Neuron (in vitro differentiated cells): ENCODE measurements at regions not wholly inside any gene's neighbourhood (a gene's known extent, or its start where the extent isn't known, plus 50 kb on each side); places are given as distances from the start of the nearest gene placed in this dataset.

Experiments used
- H2AFZ ChIP-seq: one replicate; pipeline ENCODE4 v1.6.1; 2013; ENCODE audit warnings: low read depth, mild to moderate bottlenecking, inconsistent platforms, low read length, moderate library complexity
- H3K27me3 ChIP-seq: one replicate; pipeline ENCODE4 v1.6.1; 2013; ENCODE audit warnings: low read length; ENCODE audit not compliant: insufficient read depth
- H3K36me3 ChIP-seq: one replicate; pipeline ENCODE4 v1.6.1; 2013; ENCODE audit warnings: low read length; ENCODE audit not compliant: insufficient read depth
- H3K4me1 ChIP-seq: one replicate; pipeline ENCODE4 v1.6.1; 2013; ENCODE audit warnings: low read length; ENCODE audit not compliant: insufficient read depth
- H3K4me3 ChIP-seq: 2 replicates; pipeline ENCODE4 v1.5.1; 2013; ENCODE audit warnings: mild to moderate bottlenecking, low read length, moderate library complexity
- H3K9me3 ChIP-seq: one replicate; pipeline ENCODE4 v1.6.1; 2013; ENCODE audit warnings: low read length

- Histone ChIP-seq H3K4me3 (no peak overlapping the region), H2AFZ (no peak overlapping the region), H3K4me1 (no peaks in the 10 kb centered on the region), H3K36me3 (no peaks in the 10 kb centered on the region), H3K9me3 (no peaks in the 10 kb centered on the region), H3K27me3 (no peaks in the 10 kb centered on the region)
Observed at GRCh38 chr18:7367336-7367735, 136.4 kb downstream of the LRRC30 start.

DNA sequence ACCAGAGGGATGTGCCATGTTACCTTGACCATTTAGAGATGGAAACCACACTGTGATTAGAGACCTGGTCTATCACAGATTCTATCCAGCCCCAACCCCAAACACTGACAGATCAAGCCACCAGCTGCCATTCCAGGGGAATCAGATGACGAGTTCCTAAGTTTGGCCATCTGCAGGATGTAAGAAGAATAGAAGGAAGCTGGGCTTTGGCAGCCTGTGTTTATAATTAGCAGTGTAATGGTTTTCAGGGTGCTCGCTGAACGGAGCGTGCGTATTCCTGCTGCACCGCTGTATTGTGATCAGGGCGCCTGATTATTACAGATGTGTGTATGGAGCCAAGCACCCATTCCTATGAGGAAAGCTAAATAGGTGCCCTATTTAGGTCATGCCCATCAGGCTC lies 138.1 kb downstream of the LRRC30 start:
- Histone ChIP-seq H3K27me3 (no peaks in the 10 kb centered on the region), H3K36me3 (no peaks in the 10 kb centered on the region), H3K4me3 (no peak overlapping the region), H3K4me1 (no peaks in the 10 kb centered on the region), H2AFZ (no peak overlapping the region), H3K9me3 (no peaks in the 10 kb centered on the region)

DNA sequence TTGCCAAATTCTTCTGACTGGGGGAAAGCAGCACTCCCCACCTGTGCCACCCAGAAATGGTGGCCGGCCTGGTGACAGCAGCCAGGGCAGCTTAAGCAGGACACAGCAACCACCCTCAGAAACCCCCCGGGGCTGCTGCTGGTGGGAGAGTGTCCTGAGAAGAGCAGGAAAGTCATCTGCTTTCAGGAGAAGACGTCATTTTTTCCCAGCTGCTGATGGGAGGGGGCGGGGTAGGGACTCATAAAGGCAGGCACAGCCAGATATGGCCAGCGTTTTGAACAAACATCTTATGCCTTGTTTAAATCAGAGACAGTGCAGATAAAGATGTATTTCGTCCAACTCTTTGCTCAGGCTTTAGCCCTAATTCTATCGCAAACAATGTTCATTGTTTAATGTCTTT lies 139.5 kb downstream of the LRRC30 start:
- Histone ChIP-seq H3K36me3 (no peaks in the 10 kb centered on the region), H3K27me3 (no peaks in the 10 kb centered on the region), H3K4me1 (no peaks in the 10 kb centered on the region), H3K9me3 (no peaks in the 10 kb centered on the region), H3K4me3 (no peak overlapping the region), H2AFZ (no peak overlapping the region)

DNA sequence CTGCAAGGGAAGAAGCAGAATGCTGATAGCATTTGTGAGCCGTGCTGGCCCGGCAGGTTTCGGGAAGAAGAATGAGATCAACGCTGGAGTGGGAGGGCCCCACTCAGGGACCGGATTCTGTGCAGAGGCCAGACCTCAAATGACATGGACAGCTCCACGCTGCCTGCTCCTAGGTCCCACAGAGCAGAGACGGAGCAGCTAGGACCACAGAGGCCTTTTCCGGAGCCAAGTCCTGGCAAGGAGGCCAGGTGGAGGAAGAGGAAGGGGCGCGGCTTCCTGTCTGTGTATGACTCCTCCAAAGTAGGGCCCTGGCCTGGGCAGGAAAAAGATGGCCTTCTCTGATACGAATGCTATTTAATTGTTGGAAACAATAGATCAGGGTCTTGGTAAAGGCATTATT lies 139.9 kb downstream of the LRRC30 start:
- no peaks in the 10 kb centered on the region for H3K9me3 ChIP-seq
- H3K4me3 ChIP-seq: no peak overlapping the region
- no peaks in the 10 kb centered on the region for H3K27me3 ChIP-seq
- no peaks in the 10 kb centered on the region for H3K4me1 ChIP-seq
- H2AFZ ChIP-seq: no peak overlapping the region
- no peaks in the 10 kb centered on the region for H3K36me3 ChIP-seq

- H3K4me1 ChIP-seq: no peaks in the 10 kb centered on the region
- no peaks in the 10 kb centered on the region for H3K27me3 ChIP-seq
- H2AFZ ChIP-seq: no peak overlapping the region
- no peak overlapping the region for H3K4me3 ChIP-seq
- peaks cover 3% of the 10 kb centered on the region for H3K9me3 ChIP-seq
- H3K36me3 ChIP-seq: no peaks in the 10 kb centered on the region
Observed at GRCh38 chr18:7373441-7373840, 142.6 kb downstream of the LRRC30 start.

DNA sequence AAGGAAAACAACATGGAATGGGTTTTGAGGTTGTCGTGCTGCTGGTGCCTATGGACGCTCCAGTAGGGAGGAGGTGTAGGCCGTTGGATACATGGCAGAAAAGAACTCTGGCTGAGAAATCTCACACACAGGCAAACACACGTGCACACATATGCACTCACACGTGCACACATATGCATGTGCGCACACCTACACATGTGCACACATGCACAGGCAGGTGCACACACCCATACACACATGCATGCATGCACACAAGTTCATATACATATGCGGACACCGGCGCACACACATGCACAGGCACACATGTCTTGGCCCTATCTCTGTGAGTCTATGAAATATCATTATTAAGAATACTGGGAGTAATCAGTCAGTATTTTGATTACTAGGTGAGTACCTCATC lies 150.4 kb downstream of the LRRC30 start:
- H3K27me3 ChIP-seq: no peaks in the 10 kb centered on the region
- no peak overlapping the region for H2AFZ ChIP-seq

DNA sequence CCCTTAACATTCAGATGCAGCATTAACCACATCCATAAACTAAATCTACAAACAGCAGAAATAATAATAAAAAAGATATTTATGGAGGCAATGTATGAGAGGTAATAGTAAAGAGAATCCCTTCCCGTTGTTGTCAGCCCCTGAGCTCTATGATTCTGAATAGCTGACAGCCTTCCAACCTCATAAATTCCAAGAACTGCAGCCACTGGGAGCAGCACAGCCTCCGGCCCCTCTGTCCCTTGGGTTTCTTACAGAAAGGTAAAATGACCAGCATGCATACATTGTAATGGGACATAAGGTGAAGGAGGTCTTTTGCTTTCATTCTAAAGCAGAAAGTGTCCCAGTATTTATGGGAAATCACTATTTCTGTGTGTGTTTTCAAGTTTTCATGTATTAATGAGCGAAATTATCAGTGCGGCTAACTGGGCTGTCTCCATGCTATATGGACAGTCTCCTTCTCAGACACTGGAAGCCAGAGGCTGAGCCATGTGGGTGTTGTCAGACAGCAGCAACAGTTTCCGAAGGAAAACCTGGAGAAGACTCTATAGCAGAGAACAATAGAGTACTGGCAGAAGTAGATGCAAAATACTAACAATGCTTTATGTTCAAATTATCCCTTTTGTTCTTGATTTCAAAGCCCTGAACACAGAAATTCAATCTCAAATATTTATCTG lies 151.6 kb downstream of the LRRC30 start:
- H3K9me3 ChIP-seq: no peaks in the 10 kb centered on the region
- H3K36me3 ChIP-seq: no peaks in the 10 kb centered on the region
- H3K4me3 ChIP-seq: no peak overlapping the region
- no peak overlapping the region for H2AFZ ChIP-seq
- no peaks in the 10 kb centered on the region for H3K4me1 ChIP-seq
- no peaks in the 10 kb centered on the region for H3K27me3 ChIP-seq

More for the DNA sequence above, 150.4 kb downstream of the LRRC30 start:
- peaks cover 3% of the 10 kb centered on the region for H3K9me3 ChIP-seq
- no peaks in the 10 kb centered on the region for H3K4me1 ChIP-seq
- H3K4me3 ChIP-seq: no peak overlapping the region
- no peaks in the 10 kb centered on the region for H3K36me3 ChIP-seq

GRCh38 chr18:7383002-7383980 lies 152.4 kb downstream of the LRRC30 start:
- Histone ChIP-seq H3K9me3 (no peaks in the 10 kb centered on the region), H3K4me3 (no peak overlapping the region), H3K27me3 (no peaks in the 10 kb centered on the region), H2AFZ (no peak overlapping the region), H3K4me1 (no peaks in the 10 kb centered on the region), H3K36me3 (no peaks in the 10 kb centered on the region)

GRCh38 chr18:7388741-7389140 lies 157.9 kb downstream of the LRRC30 start:
- H3K9me3 ChIP-seq: no peaks in the 10 kb centered on the region
- no peaks in the 10 kb centered on the region for H3K27me3 ChIP-seq
- H3K4me1 ChIP-seq: peaks cover 8% of the 10 kb centered on the region
- no peaks in the 10 kb centered on the region for H3K36me3 ChIP-seq
- H2AFZ ChIP-seq: peak overlapping the region; percentile 43
- H3K4me3 ChIP-seq: no peak overlapping the region

- Histone ChIP-seq H3K4me1 (peaks cover 8% of the 10 kb centered on the region), H3K4me3 (no peak overlapping the region), H3K9me3 (no peaks in the 10 kb centered on the region), H3K27me3 (no peaks in the 10 kb centered on the region), H3K36me3 (no peaks in the 10 kb centered on the region), H2AFZ (no peak overlapping the region)
Observed at GRCh38 chr18:7390731-7391492, 160.0 kb downstream of the LRRC30 start.

DNA sequence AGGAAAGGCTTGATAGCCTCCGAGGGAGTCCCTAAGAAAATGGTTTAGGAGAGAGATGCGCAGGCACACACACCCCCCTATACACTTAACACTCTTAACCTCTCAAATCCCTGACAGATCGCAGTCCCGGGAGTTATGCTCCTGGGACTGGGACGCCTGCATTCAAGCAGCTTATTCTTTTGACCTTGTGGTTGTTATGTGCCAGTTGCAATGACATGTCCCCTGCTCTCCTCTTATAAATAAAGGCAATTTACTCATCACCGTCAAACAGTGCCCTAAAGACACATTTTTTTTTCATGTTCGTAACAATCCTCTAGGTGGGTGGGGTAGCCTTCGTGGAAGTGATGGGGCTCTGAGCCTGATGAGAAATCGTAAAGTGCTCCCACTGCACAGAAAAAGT lies 162.2 kb downstream of the LRRC30 start:
- no peaks in the 10 kb centered on the region for H3K36me3 ChIP-seq
- peaks cover 8% of the 10 kb centered on the region for H3K4me1 ChIP-seq
- no peak overlapping the region for H2AFZ ChIP-seq
- H3K4me3 ChIP-seq: no peak overlapping the region
- no peaks in the 10 kb centered on the region for H3K27me3 ChIP-seq
- no peaks in the 10 kb centered on the region for H3K9me3 ChIP-seq

DNA sequence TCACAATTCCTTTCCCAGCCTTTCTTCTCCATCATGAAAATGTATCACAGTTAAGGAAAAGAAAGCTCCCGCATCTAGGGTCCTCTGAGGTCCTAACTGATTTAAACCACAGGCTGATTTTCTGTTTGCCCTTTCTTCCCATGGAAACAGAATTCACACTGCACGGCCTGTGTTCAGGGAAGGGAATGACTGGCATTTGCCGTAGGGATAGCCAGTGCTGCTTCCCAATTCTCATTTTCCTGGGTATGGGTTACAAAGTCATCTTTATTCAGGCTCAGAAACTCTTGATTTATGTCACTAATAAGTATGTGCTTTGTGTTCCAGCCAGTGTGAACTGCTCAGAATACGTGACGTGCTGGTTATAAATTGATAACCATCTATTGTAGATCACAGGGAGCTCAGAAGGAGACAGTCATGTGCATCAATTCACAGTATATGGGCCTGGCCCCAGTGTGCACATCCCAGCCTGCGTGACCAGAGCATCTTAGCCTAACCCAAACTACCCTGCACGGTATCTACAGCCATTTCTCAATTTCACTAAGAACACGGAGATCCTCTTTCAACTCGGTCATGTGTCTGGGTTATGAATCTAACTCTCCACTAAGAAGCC lies 163.3 kb downstream of the LRRC30 start:
- Histone ChIP-seq H3K4me1 (peaks cover 1% of the 10 kb centered on the region), H3K27me3 (no peaks in the 10 kb centered on the region), H3K36me3 (no peaks in the 10 kb centered on the region)

More for the DNA sequence above, 163.3 kb downstream of the LRRC30 start:
- Histone ChIP-seq H2AFZ (no peak overlapping the region), H3K9me3 (no peaks in the 10 kb centered on the region), H3K4me3 (no peak overlapping the region)
